GM18519 (cell line): ENCODE measurements at regions not wholly inside any gene's neighbourhood (a gene's known extent, or its start where the extent isn't known, plus 50 kb on each side); places are given as distances from the start of the nearest gene placed in this dataset.

Experiments
- ATAC-seq: cut with Tn5 transposase; IDR thresholded peaks from one replicate; pipeline ENCODE4 v1.9.1; 2021; ENCODE audit warnings: mild to moderate bottlenecking, moderate library complexity; ENCODE audit not compliant: unreplicated experiment, low FRiP score

- no peak for ATAC-seq
Observed at GRCh38 chr16:48852951-48853350, 243.0 kb upstream of the N4BP1 start.

GRCh38 chr16:48852458-48852857, 242.5 kb upstream of the N4BP1 start:
- no peak for ATAC-seq

DNA sequence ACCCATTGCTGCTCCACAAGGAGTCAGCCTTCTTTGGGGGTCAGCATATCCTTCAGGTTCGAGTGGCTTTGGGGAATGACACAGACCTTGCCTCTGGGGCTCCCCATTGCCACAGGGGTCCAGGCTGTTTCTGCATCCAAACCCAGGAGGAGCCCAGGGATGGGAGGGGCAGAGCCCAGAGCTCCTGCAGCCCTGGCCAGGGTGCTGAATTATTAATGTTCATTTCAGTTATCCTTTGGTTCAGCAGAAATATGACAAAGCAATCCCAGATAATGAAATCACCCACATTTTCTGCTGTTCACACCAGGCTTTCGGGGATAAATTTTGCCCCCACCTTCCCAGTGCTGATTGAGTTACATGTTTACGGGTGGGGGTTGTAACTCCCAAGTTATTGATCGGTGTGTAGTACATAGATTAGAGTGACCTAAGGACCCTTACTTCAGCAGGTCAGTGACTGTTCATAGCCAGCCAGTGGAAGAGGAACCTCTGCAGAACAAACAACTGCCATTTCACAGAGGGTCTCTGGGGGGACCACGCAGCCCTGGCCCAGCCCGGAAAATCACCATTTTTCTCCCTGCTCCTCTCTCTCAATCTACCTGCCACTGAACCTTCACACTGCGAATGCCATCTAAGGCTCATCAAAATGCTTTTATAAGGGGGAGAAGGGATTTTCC, 240.3 kb upstream of the N4BP1 start:
- ATAC-seq: no peak

- no peak for ATAC-seq
Observed at GRCh38 chr16:48846277-48846676, 236.3 kb upstream of the N4BP1 start.

GRCh38 chr16:48845261-48845660, 235.3 kb upstream of the N4BP1 start:
- no peak for ATAC-seq

- no peak for ATAC-seq
Observed at GRCh38 chr16:48838349-48838748, 228.4 kb upstream of the N4BP1 start.

GRCh38 chr16:48836636-48837035, 226.7 kb upstream of the N4BP1 start:
- no peak for ATAC-seq

- no peak for ATAC-seq
Observed at GRCh38 chr16:48836067-48836466, 226.1 kb upstream of the N4BP1 start.

DNA sequence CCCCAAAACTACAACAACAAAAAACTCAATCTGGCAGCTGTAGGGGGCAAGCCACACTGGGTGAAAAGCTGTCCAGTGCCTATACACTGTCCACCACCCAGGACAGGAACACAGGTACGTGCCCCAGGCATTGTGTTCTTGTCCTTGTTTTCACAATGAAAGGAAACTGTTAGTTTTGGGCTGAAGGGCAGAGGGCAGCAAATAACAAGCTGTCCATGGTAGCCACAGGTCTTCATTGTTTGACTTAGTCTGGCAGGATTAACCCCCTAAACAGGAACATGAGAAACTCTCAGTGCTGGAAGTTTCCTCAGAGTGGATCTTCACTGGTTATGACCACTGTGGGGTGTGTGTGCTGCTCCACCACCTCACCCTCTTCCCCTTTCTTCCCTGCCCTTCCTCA, 224.6 kb upstream of the N4BP1 start:
- ATAC-seq: no peak

DNA sequence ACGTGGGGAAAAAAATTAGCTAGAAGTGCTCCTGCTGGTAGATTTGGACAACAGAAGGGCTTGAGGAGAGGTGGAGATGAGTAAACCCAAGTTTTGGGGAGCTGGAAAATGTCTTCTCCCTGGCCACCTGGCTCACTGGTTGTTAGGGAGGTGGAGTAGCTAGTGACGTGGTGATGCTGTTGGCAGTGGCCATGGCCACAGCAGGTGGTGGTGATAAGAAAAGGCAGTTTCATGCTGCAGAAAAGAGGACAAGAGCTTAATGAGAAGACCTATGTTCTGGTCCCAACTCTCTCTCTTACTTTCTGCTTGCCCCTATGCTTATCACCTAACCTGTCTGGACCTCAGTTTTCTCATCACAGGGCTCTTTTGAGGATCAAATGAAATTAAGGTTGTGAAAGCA, 223.5 kb upstream of the N4BP1 start:
- ATAC-seq: no peak

DNA sequence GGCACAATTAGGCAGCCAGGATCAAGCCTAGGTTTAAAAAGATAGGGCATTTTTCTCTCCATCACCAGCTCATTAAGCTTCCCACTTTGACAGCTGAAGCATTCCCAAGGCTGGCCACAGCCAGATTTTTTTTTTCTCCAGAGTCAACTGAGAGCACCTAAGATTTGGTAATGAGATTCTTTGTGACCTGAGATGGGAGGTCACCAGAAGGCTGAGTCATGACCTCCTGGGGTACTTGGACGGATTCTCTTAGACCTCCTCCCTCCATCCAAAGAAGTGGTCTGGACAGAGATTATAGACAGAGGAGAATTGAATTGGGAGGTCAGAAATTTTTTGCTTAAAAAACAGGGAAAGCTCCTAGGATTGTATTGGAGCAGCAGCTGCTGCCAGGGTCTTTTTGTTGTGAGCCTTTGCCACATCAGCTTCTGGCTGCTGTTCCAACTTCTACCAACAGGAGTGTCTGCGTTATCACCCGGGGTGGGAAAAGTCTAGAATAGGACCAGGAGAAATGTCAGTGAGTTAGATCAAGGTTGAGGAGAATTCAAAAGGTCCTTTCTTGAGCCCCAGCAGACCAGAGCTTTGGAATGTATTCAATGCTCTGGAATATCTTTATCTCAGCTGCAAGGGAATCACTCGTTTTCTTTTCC, 221.2 kb upstream of the N4BP1 start:
- ATAC-seq: no peak

DNA sequence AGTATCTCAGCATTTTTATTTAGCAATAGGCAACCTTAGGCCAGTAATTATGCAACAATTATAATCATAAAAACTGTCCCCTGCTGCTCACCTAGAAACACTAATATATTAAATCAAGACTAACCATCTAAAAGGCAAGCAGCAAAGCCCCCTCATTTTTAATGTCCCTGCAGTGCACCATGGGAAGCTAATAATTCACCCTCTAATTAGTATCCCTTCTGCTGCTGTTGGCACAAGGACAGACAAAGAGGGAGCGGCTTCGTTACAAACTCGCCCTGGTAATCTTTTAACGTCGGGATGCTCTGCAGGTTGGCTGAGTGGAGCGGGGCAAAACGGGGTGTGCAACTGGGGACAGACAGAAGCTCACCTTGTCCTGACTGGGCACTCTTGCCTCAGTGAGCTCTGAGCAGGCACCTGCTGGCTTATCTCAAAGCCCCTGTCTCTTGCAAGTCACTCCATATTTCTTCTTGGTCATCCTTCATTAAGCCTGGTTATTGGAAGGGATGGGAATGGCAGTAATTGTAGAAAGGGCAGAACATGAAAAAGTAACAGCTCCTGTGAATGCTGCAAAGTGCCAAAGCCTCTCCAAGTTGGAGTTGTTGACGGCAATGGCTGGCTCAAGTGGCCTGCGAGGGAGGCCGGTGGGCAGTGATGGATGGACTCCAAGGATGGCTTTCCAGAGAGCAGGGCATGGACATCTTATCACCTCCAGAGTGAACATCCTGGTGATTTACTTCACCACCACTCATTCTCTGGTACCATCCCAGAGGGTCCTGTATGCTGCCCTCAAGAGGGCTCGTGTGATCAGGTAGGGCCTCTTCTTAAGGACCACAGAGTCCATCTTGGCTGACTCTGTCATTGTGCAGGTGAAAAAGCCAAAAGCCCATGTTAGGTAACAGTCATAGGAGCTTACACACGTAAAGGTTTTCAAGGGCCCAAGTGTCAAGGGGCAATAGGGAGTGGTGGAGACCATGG, 219.6 kb upstream of the N4BP1 start:
- ATAC-seq: no peak

GRCh38 chr16:48824271-48824670, 214.3 kb upstream of the N4BP1 start:
- no peak for ATAC-seq

- ATAC-seq: no peak
Observed at GRCh38 chr16:48822431-48822830, 212.5 kb upstream of the N4BP1 start.

GRCh38 chr16:48820379-48820778, 210.4 kb upstream of the N4BP1 start:
- no peak for ATAC-seq

DNA sequence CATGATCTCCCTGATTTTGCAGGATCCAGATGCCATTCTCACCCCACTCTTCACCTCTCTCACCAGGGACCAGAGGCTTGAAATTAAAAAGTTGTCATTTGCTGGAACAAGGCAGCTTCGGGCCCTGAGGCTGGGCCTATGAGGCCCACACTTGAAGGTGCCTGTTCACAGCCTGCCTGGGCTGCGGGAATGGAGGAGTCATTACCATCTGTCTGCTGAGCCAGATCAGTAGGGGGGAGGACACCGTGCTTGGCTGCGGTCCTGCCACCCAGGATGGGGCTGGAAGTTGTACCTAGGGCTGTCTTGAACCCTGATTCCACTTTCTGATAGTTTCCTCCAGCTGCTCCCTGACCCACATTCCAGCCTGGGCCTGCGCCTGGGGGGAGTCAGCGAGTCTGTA, 208.3 kb upstream of the N4BP1 start:
- no peak for ATAC-seq

DNA sequence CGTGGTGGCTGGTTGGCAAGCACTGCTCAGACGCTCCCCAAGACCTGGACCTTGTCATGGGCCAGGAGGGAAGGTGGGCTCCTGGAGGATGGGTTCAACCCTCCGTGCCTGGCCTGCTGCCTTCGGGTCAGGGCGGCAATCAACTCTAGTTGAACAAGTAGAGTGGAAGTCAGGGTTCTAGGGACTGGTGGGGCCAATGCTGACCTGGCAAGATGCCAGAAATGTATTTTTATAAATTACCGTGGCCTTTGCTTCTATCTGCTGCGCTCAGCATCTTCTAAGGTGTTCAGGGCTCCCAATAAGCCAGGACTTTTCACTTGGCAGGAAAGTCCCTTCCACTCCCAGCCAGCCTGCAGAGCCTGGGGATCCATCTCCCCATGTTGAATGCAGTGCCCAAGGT, 207.1 kb upstream of the N4BP1 start:
- ATAC-seq: no peak

DNA sequence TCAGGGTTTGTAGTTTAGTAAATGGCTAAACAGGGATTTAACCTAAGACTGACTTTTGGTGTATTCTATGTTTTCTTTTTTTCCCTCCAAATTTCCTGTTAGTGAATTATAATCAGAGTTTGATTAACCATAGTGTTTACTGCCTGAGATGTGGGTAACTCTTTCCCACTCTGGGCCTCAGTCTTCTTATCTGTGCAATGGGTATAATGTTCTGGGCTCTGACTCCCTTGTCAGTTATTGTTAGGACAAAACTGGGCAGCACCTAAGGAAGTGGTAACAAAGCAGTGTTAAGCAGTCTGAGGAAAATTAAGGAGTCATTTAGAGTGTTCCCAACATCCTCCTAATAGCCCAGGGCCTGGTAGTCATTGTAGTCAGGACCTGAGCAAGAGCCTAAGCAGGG, 206.4 kb upstream of the N4BP1 start:
- ATAC-seq: no peak

DNA sequence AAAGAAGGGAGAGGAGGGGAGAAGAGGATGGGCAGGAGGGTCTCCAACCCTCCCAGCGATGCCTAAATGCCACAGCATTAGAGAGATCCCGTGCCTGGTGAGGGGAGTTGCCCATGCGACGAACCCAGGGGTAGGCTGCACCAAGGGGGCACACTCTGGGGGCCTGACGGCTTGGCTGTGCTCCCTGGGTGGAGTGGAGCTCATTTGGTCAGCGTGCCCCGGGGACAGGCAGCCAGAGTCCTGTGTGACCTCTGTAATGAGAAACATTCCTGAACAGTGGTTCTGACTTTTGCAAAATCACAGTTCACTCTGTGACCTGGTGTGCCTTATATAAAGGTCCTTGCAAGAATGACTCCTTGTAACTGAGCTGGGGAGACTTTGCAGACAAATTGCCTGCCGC, 205.0 kb upstream of the N4BP1 start:
- no peak for ATAC-seq

GRCh38 chr16:48813485-48813884, 203.5 kb upstream of the N4BP1 start:
- no peak for ATAC-seq

DNA sequence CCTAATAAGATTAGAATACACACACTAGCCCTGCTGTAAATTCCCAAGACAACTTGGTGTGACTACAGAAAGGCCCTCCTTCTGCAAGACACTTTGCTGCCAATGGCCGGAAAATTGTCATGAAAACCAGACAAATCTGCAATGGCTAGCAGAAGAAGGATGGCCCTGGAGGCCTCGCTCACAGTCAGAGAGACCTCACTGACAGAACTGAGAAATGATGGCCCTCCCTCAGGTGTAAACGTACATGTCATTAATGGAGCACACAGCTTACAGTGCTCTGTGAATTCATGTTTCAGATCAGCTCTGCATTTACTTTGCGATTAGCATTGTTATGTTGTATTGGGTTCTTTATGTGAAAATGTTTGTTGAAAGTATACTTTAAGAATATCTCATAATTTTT, 202.9 kb upstream of the N4BP1 start:
- ATAC-seq: no peak
